ENCODE measurements at regions not wholly inside any gene's neighbourhood (a gene's known extent, or its start where the extent isn't known, plus 50 kb on each side); places are given as distances from the start of the nearest gene placed in this dataset.

DNA sequence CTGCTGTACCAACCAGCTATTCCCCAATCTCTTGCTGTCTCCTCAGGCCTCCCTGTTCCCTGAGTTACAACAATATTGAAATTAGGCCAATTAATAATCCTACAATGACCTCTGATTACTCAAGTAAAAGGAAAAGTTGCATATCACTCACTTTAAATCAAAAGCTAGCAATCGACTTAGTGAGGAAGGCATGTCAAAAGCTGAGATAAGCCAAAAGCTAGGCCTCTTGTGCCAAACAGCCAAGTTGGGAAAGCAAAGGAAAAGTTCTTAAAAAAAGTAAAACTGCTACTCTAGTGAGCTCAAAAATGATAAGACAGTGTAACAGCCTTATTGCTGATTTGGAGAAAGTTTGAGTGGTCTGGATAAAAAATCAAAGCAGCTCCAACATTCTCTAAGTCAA lies 129.8 kb downstream of the LSMEM1 start:
- no peak for TF ChIP-seq YY1 (IDR thresholded peaks at IDR 0.05; ENCODE audit: low read depth)
- no peak for TF ChIP-seq EP300 (IDR thresholded peaks at IDR 0.05; ENCODE audit: borderline replicate concordance)
- TF ChIP-seq TAF1 (IDR thresholded peaks at IDR 0.05; ENCODE audit: low read depth), result no peak
- TF ChIP-seq, protein P1, sequence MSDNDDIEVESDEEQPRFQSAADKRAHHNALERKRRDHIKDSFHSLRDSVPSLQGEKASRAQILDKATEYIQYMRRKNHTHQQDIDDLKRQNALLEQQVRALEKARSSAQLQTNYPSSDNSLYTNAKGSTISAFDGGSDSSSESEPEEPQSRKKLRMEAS (IDR thresholded peaks at IDR 0.05), result no peak

Measured in Ishikawa (cell line).